OCI-LY7 (cell line): ENCODE measurements at regions not wholly inside any gene's neighbourhood (a gene's known extent, or its start where the extent isn't known, plus 50 kb on each side); places are given as distances from the start of the nearest gene placed in this dataset.

Experiments used
- BruUV-seq: library from RNA; stranded (reverse); fragments of 400-500 nt; replicated peaks from 2 replicates; lab custom pipeline; 2021; lab: Mats Ljungman, UMichigan
- CTCF ChIA-PET: fragments of 300-600 bp; sonication (Branson Sonifier 250); formaldehyde crosslinking; loops from one replicate; lab custom pipeline; 2022; ENCODE audit warnings: antibody characterized with exemption; ENCODE audit not compliant: unreplicated experiment; lab: Charles Lee
- POLR2A ChIA-PET: fragments of 300-600 bp; sonication (Branson Sonifier 250); formaldehyde crosslinking; loops from one replicate; lab custom pipeline; 2022; ENCODE audit warnings: antibody characterized with exemption; lab: Charles Lee
- DNase-seq: peaks from one replicate; pipeline ENCODE4 v3.0.0-alpha.2; 2015; ENCODE audit warnings: low spot score
- H2AFZ ChIP-seq: fragments of 200-600 bp; sonication (generic), shearing (Covaris generic); 2 replicates; pipeline ENCODE4 v1.6.1; 2014; ENCODE audit warnings: mild to moderate bottlenecking, antibody characterized with exemption, low read length, moderate library complexity
- H3K27ac ChIP-seq: fragments of 200-600 bp; sonication (generic); 2 replicates; pipeline ENCODE4 v1.5.1; 2014; ENCODE audit warnings: mixed run types, low read depth, mild to moderate bottlenecking, moderate library complexity, low read length, inconsistent platforms; ENCODE audit not compliant: poor library complexity, severe bottlenecking
- H3K36me3 ChIP-seq: fragments of 200-600 bp; sonication (generic); 2 replicates; pipeline ENCODE4 v1.6.1; 2014; ENCODE audit warnings: mild to moderate bottlenecking, antibody characterized with exemption, low read length, moderate library complexity, mixed read lengths; ENCODE audit not compliant: insufficient read depth
- H3K4me1 ChIP-seq: fragments of 200-600 bp; sonication (generic); 2 replicates; pipeline ENCODE4 v1.5.1; 2014; ENCODE audit warnings: mild to moderate bottlenecking, low read length; ENCODE audit not compliant: insufficient read depth, poor library complexity, severe bottlenecking
- H3K4me2 ChIP-seq: fragments of 200-600 bp; sonication (generic); 2 replicates; pipeline ENCODE4 v1.6.1; 2014; ENCODE audit warnings: mild to moderate bottlenecking, low read length
- H3K4me3 ChIP-seq: fragments of 200-600 bp; sonication (generic); 2 replicates; pipeline ENCODE4 v1.5.1; 2014; ENCODE audit warnings: mild to moderate bottlenecking, low read depth, low read length; ENCODE audit not compliant: poor library complexity, severe bottlenecking
- H3K79me2 ChIP-seq: fragments of 200-600 bp; sonication (generic); 2 replicates; pipeline ENCODE4 v1.6.1; 2016; ENCODE audit warnings: low read depth, mild to moderate bottlenecking, low read length, moderate library complexity, mixed read lengths; ENCODE audit not compliant: insufficient read depth
- H3K9me2 ChIP-seq: fragments of 200-600 bp; sonication (generic); 2 replicates; pipeline ENCODE4 v1.6.1; 2016; ENCODE audit warnings: mild to moderate bottlenecking, low read length, mixed read lengths; ENCODE audit not compliant: insufficient read depth
- H3K9me3 ChIP-seq: fragments of 200-600 bp; sonication (generic); 2 replicates; pipeline ENCODE4 v1.6.1; 2014; ENCODE audit warnings: mild to moderate bottlenecking, mixed run types, low read length, mixed read lengths
- H4K20me1 ChIP-seq: fragments of 200-600 bp; sonication (generic); 2 replicates; pipeline ENCODE4 v1.6.1; 2014; ENCODE audit warnings: mild to moderate bottlenecking, antibody characterized with exemption, low read length, moderate library complexity, mixed read lengths; ENCODE audit not compliant: insufficient read depth
- EZH2phosphoT487 ChIP-seq: fragments of 200-600 bp; sonication (generic); IDR thresholded peaks from 2 replicates; pipeline ENCODE4 v1.6.1; 2018; ENCODE audit warnings: low read depth, borderline replicate concordance, mild to moderate bottlenecking, mixed run types, antibody characterized with exemption, low read length, moderate library complexity, mixed read lengths
- intact Hi-C: fragments of 100-400 bp; cut with micrococcal nuclease; formaldehyde crosslinking; loops from one replicate; pipeline ENCODE4 v1.10.0; 2022; ENCODE audit not compliant: unreplicated experiment
- TF ChIP-seq, protein P1 (sequence below): fragments of 200-600 bp; sonication (generic); conservative IDR thresholded peaks from 2 replicates; pipeline ENCODE4 v1.5.1; 2014; ENCODE audit warnings: mild to moderate bottlenecking, antibody characterized with exemption, low read length, moderate library complexity, mixed read lengths

DNA sequence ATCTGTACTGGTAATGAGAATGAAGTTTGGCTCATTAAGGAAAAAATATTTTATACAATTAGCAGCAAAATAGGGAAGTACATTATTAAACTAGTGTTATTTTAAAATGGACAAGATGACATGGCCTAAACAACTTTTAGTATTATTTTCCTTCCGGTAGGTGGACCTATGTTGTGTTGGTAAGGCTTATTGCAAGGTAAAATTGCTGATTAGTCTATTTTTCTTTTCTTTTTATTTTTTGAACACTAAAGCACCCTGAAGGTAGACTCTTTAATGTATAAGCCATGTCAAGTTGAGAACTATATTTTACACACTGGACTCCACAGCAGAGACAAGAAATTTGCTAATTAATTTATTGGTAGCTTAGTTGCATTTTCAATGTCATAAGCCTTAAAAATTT is 239.5 kb upstream of the POT1 start:
- no peak for DNase-seq
- H2AFZ ChIP-seq, result no peak overlapping the region
- H3K36me3 ChIP-seq, result no peaks in the 10 kb centered on the region
- ChIA-PET CTCF (no interaction called here), POLR2A (no interaction called here)
- H3K9me2 ChIP-seq, result no peaks in the 10 kb centered on the region
- no peaks in the 10 kb centered on the region for H3K4me1 ChIP-seq
- no peak overlapping the region for H3K27ac ChIP-seq
- no peak overlapping the region for H3K4me3 ChIP-seq
- intact Hi-C loops, result no loop called here
- H3K4me2 ChIP-seq, result no peak overlapping the region
- H4K20me1 ChIP-seq, result no peaks in the 10 kb centered on the region
- TF ChIP-seq EZH2phosphoT487, result no peak
- TF ChIP-seq, protein P1, sequence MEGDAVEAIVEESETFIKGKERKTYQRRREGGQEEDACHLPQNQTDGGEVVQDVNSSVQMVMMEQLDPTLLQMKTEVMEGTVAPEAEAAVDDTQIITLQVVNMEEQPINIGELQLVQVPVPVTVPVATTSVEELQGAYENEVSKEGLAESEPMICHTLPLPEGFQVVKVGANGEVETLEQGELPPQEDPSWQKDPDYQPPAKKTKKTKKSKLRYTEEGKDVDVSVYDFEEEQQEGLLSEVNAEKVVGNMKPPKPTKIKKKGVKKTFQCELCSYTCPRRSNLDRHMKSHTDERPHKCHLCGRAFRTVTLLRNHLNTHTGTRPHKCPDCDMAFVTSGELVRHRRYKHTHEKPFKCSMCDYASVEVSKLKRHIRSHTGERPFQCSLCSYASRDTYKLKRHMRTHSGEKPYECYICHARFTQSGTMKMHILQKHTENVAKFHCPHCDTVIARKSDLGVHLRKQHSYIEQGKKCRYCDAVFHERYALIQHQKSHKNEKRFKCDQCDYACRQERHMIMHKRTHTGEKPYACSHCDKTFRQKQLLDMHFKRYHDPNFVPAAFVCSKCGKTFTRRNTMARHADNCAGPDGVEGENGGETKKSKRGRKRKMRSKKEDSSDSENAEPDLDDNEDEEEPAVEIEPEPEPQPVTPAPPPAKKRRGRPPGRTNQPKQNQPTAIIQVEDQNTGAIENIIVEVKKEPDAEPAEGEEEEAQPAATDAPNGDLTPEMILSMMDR, result no peak
- H3K79me2 ChIP-seq, result no peaks in the 10 kb centered on the region
- no TSS peak for BruUV-seq
- no peaks in the 10 kb centered on the region for H3K9me3 ChIP-seq

DNA sequence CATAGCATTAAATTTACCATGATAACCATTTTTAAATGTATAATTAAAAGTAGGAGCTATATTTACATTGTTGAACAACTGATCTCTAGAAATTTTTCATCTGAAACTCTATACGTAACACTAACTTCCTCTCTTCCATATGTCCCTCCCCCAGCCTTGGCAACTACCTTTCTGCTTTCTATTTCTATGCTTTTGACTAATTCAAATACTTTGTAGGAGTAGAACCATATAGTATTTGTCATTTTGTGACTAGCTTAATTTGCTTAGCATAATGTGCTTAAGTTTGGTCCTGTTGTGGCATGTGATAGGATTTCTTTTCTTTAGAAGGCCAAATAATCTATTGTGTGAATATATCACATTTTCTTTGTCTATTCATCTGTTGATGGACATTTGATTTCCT is 225.3 kb upstream of the POT1 start:
- TF ChIP-seq, protein P1, result no peak
- TF ChIP-seq EZH2phosphoT487, result no peak
- intact Hi-C loops, result no loop called here
- H4K20me1 ChIP-seq, result no peaks in the 10 kb centered on the region
- ChIA-PET CTCF (no interaction called here), POLR2A (no interaction called here)
- H3K9me3 ChIP-seq, result no peaks in the 10 kb centered on the region
- H3K9me2 ChIP-seq, result no peaks in the 10 kb centered on the region
- no peaks in the 10 kb centered on the region for H3K79me2 ChIP-seq
- no peak overlapping the region for H2AFZ ChIP-seq
- no peak overlapping the region for H3K4me2 ChIP-seq
- H3K27ac ChIP-seq, result no peak overlapping the region
- H3K4me1 ChIP-seq, result no peaks in the 10 kb centered on the region
- DNase-seq, result no peak
- no peaks in the 10 kb centered on the region for H3K36me3 ChIP-seq
- no peak overlapping the region for H3K4me3 ChIP-seq
- BruUV-seq, result no TSS peak

DNA sequence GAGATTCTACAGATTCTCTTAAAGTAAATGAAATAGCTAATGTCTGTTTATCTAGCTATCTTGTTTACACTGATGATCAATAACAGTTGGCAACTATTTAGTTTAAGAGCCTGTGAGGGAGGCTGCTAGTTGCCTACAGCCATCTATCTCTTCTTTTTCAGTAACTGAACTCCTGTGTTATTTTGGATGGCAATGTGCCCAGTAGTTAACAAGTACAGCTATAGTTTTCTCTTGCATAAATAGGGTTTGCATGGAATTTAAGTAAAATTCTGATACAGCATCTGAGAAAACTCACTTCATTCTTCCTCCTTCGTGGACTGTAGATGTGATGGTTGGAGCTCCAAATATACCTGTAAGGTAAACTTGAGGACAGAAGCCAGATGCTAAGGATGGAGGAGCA is 219.5 kb upstream of the POT1 start:
- no TSS peak for BruUV-seq
- H4K20me1 ChIP-seq, result no peaks in the 10 kb centered on the region
- H3K9me2 ChIP-seq, result no peaks in the 10 kb centered on the region
- no peak overlapping the region for H2AFZ ChIP-seq
- no peaks in the 10 kb centered on the region for H3K79me2 ChIP-seq
- TF ChIP-seq EZH2phosphoT487, result no peak
- TF ChIP-seq, protein P1, result no peak
- no peak overlapping the region for H3K27ac ChIP-seq
- H3K36me3 ChIP-seq, result no peaks in the 10 kb centered on the region
- no peaks in the 10 kb centered on the region for H3K4me1 ChIP-seq
- intact Hi-C loops, result no loop called here
- H3K4me2 ChIP-seq, result no peak overlapping the region
- DNase-seq, result no peak
- CTCF ChIA-PET, result no interaction called here
- POLR2A ChIA-PET, result interaction anchor here (0.6 kb wide), 1 partner anchor 18 kb away, joined by 3 read pairs; no protein-coding TSS in a partner anchor
- no peak overlapping the region for H3K4me3 ChIP-seq
- no peaks in the 10 kb centered on the region for H3K9me3 ChIP-seq
